Keratinocyte (primary cell): ENCODE measurements at regions not wholly inside any gene's neighbourhood (a gene's known extent, or its start where the extent isn't known, plus 50 kb on each side); places are given as distances from the start of the nearest gene placed in this dataset.

Source experiments
- DNase-seq: peaks from one replicate; pipeline ENCODE4 v3.0.0-alpha.2; 2011; ENCODE audit warnings: low read depth, missing footprints, low spot score
- FAIRE-seq: peaks from 2 replicates; lab custom pipeline; 2011; peaks lifted over from hg19 to GRCh38; lab: Jason Lieb, UNC
- H2AFZ ChIP-seq: 2 replicates; pipeline ENCODE4 v1.6.0; 2012; ENCODE audit warnings: low read length, control low read depth, inconsistent platforms; ENCODE audit not compliant: control insufficient read depth
- H3K27ac ChIP-seq: 2 replicates; pipeline ENCODE4 v1.5.1; 2011; ENCODE audit warnings: low read length; ENCODE audit not compliant: control insufficient read depth, insufficient read depth
- H3K27me3 ChIP-seq: 3 replicates; pipeline ENCODE4 v1.6.0; 2011; ENCODE audit warnings: low read length; ENCODE audit not compliant: control insufficient read depth, insufficient read depth; ENCODE audit errors: extremely low read depth
- H3K36me3 ChIP-seq, 2 experiments: 2 replicates in 1 of 2; 3 replicates in 1 of 2; pipeline ENCODE4 v1.5.1; 2011; ENCODE audit warnings: low read length in 2 of 2, mild to moderate bottlenecking in 1 of 2; ENCODE audit not compliant: control insufficient read depth in 2 of 2, insufficient read depth in 2 of 2; ENCODE audit errors: extremely low read depth in 1 of 2
- H3K4me1 ChIP-seq: 3 replicates; pipeline ENCODE4 v1.5.1; 2011; ENCODE audit warnings: low read length; ENCODE audit not compliant: control insufficient read depth, insufficient read depth; ENCODE audit errors: extremely low read depth
- H3K4me2 ChIP-seq: 3 replicates; pipeline ENCODE4 v1.6.0; 2011; ENCODE audit warnings: low read depth, low read length; ENCODE audit not compliant: control insufficient read depth, insufficient read depth; ENCODE audit errors: extremely low read depth
- H3K4me3 ChIP-seq, 3 experiments: fragments of 200-600 bp in 1 of 3; sonication (generic) in 1 of 3; 2 replicates in 2 of 3; 3 replicates in 1 of 3; pipeline ENCODE4 v1.5.1; 2011 to 2016; ENCODE audit warnings: low read length in 3 of 3, mild to moderate bottlenecking in 3 of 3, control low read depth in 2 of 3, inconsistent platforms in 1 of 3, low read depth in 1 of 3, mixed read lengths in 1 of 3, mixed run types in 1 of 3, moderate library complexity in 1 of 3; ENCODE audit not compliant: control insufficient read depth in 2 of 3, insufficient read depth in 2 of 3; ENCODE audit errors: extremely low read depth in 1 of 3
- H3K79me2 ChIP-seq: 2 replicates; pipeline ENCODE4 v1.6.0; 2012; ENCODE audit warnings: low read length; ENCODE audit not compliant: control insufficient read depth, insufficient read depth
- H3K9ac ChIP-seq: 3 replicates; pipeline ENCODE4 v1.6.0; 2011; ENCODE audit warnings: low read length; ENCODE audit not compliant: control insufficient read depth, insufficient read depth; ENCODE audit errors: extremely low read depth
- H3K9me1 ChIP-seq: 3 replicates; pipeline ENCODE4 v1.6.0; 2011; ENCODE audit warnings: low read length; ENCODE audit not compliant: control insufficient read depth, insufficient read depth; ENCODE audit errors: extremely low read depth
- H3K9me3 ChIP-seq: 2 replicates; pipeline ENCODE4 v1.5.1; 2012; ENCODE audit warnings: low read depth, low read length; ENCODE audit not compliant: control insufficient read depth
- H4K20me1 ChIP-seq: 3 replicates; pipeline ENCODE4 v1.6.0; 2011; ENCODE audit warnings: low read length; ENCODE audit not compliant: control insufficient read depth, insufficient read depth; ENCODE audit errors: extremely low read depth
- CTCF ChIP-seq, 3 experiments: IDR thresholded peaks in 1 of 3; conservative IDR thresholded peaks in 1 of 3; optimal IDR thresholded peaks in 1 of 3; 2 replicates in 2 of 3; 3 replicates in 1 of 3; pipeline versions ENCODE3 to v1.5.1; 2011; ENCODE audit warnings: low read length in 3 of 3, mild to moderate bottlenecking in 3 of 3, moderate library complexity in 2 of 3, control low read depth in 1 of 3, inconsistent platforms in 1 of 3; ENCODE audit not compliant: insufficient read depth in 2 of 3; ENCODE audit errors: extremely low read depth in 1 of 3
- EZH2 ChIP-seq: IDR thresholded peaks from one replicate; pipeline ENCODE4 v1.6.1; 2012; ENCODE audit warnings: inconsistent platforms, mild to moderate bottlenecking, low read length, moderate library complexity
- dilution Hi-C: fragments of 300-500 bp; cut with MboI; formaldehyde crosslinking; loops from one replicate; pipeline ENCODE4 v1.7.0; 2020; ENCODE audit warnings: low sequenced_read_pairs; ENCODE audit not compliant: extremely low pct_ligation_motif_present

- Histone ChIP-seq H3K9ac (no peak overlapping the region), H4K20me1 (no peaks in the 10 kb centered on the region), H3K4me3 (no peak overlapping the region), H3K79me2 (no peaks in the 10 kb centered on the region), H3K4me1 (peaks cover 11% of the 10 kb centered on the region), H3K9me1 (no peaks in the 10 kb centered on the region), H3K4me2 (no peak overlapping the region), H3K36me3 (no peaks in the 10 kb centered on the region), H3K27ac (no peak overlapping the region), H3K27me3 (no peaks in the 10 kb centered on the region), H2AFZ (no peak overlapping the region), H3K9me3 (no peaks in the 10 kb centered on the region)
- dilution Hi-C loops, result no loop called here
- no peak for TF ChIP-seq CTCF (optimal IDR thresholded peaks at IDR 0.05 in 1 of 3, IDR thresholded peaks at IDR 0.05 in 1 of 3, conservative IDR thresholded peaks at IDR 0.05 in 1 of 3; ENCODE audit: extremely low read depth in 1 of 3, insufficient read depth in 2 of 3, low read length in 3 of 3)
- TF ChIP-seq EZH2, result no peak
- DNase-seq (no peak), FAIRE-seq (no peak)
Observed at GRCh38 chr2:180319586-180320405, 312.7 kb upstream of the CWC22 start.

GRCh38 chr2:180314086-180314485, 307.0 kb upstream of the CWC22 start:
- FAIRE-seq, result no peak
- H3K9me1 ChIP-seq, result no peaks in the 10 kb centered on the region
- dilution Hi-C loops, result no loop called here

More at GRCh38 chr2:180314086-180314485, 307.0 kb upstream of the CWC22 start:
- no peak for DNase-seq
- no peak overlapping the region for H3K9ac ChIP-seq
- no peaks in the 10 kb centered on the region for H3K36me3 ChIP-seq
- no peaks in the 10 kb centered on the region for H3K4me1 ChIP-seq
- no peak overlapping the region for H3K4me2 ChIP-seq
- no peaks in the 10 kb centered on the region for H3K27me3 ChIP-seq
- no peak overlapping the region for H3K4me3 ChIP-seq
- H3K9me3 ChIP-seq, result no peaks in the 10 kb centered on the region
- TF ChIP-seq EZH2 (no peak), CTCF (optimal IDR thresholded peaks at IDR 0.05 in 1 of 3, IDR thresholded peaks at IDR 0.05 in 1 of 3, conservative IDR thresholded peaks at IDR 0.05 in 1 of 3; ENCODE audit: extremely low read depth in 1 of 3, insufficient read depth in 2 of 3, low read length in 3 of 3) (no peak)
- no peaks in the 10 kb centered on the region for H3K79me2 ChIP-seq
- no peak overlapping the region for H2AFZ ChIP-seq
- no peak overlapping the region for H3K27ac ChIP-seq
- H4K20me1 ChIP-seq, result no peaks in the 10 kb centered on the region
